Kidney (tissue), 13 donors: ENCODE measurements at regions not wholly inside any gene's neighbourhood (a gene's known extent, or its start where the extent isn't known, plus 50 kb on each side); places are given as distances from the start of the nearest gene placed in this dataset.

Source experiments
- DNase-seq, 5 donors: peaks; one replicate each; pipeline ENCODE4 v3.0.0-alpha.2; 2013 to 2020
- FAIRE-seq: peaks from 2 replicates; lab custom pipeline; 2012; peaks lifted over from hg19 to GRCh38; lab: Jason Lieb, UNC
- H3K27ac ChIP-seq, 2 donors: one replicate each; pipeline ENCODE4 v1.7.0; 2013; ENCODE audit warnings: low read depth in 2 of 2, low read length in 2 of 2, inconsistent platforms in 1 of 2
- H3K27me3 ChIP-seq: one replicate; pipeline ENCODE4 v1.7.1; 2013; ENCODE audit warnings: low read length, inconsistent platforms; ENCODE audit not compliant: control insufficient read depth, insufficient read depth
- H3K36me3 ChIP-seq, 3 donors: one replicate each; pipeline versions ENCODE4 v1.7.0 to v1.7.1; 2013; ENCODE audit warnings: low read length in 3 of 3, control low read depth in 1 of 3, inconsistent platforms in 1 of 3; ENCODE audit not compliant: insufficient read depth in 3 of 3, control insufficient read depth in 2 of 3
- H3K4me1 ChIP-seq, 3 donors: one replicate each; pipeline versions ENCODE4 v1.7.0 to v1.7.1; 2013; ENCODE audit warnings: low read length in 3 of 3, inconsistent platforms in 1 of 3, low read depth in 1 of 3; ENCODE audit not compliant: control insufficient read depth in 2 of 3, insufficient read depth in 2 of 3
- H3K4me3 ChIP-seq, 3 donors: one replicate each; pipeline versions ENCODE4 v1.7.0 to v1.8.1; 2013; ENCODE audit warnings: low read length in 3 of 3, control low read depth in 1 of 3, inconsistent platforms in 1 of 3
- H3K9ac ChIP-seq, 3 donors: one replicate each; pipeline versions ENCODE4 v1.7.0 to v1.7.1; 2013; ENCODE audit warnings: low read length in 3 of 3, control low read depth in 1 of 3, inconsistent platforms in 1 of 3
- H3K9me3 ChIP-seq, 3 donors: one replicate each; pipeline versions ENCODE4 v1.7.0 to v1.7.1; 2013; ENCODE audit warnings: low read length in 3 of 3, control low read depth in 1 of 3, inconsistent platforms in 1 of 3; ENCODE audit not compliant: control insufficient read depth in 2 of 3, insufficient read depth in 1 of 3
- intact Hi-C: fragments of 100-400 bp; cut with DNase I; formaldehyde crosslinking; loops from one replicate; pipeline ENCODE4 v1.11.1; 2022
- TF ChIP-seq, protein P1 (sequence below): IDR thresholded peaks from 3 replicates; pipeline ENCODE4 v1.5.1; 2012; ENCODE audit warnings: mild to moderate bottlenecking, moderate library complexity, borderline replicate concordance; ENCODE audit not compliant: insufficient read depth; ENCODE audit errors: extremely low read depth
- donor health status: control.
- donor health status: control.
- donor health status: control.
- donor health status: control.
- donor health status: control.
- donor health status: DM: yes; HTN: yes; CAD: no.
- donor health status: Normal renal cell carcinoma (clear cell type).

DNA sequence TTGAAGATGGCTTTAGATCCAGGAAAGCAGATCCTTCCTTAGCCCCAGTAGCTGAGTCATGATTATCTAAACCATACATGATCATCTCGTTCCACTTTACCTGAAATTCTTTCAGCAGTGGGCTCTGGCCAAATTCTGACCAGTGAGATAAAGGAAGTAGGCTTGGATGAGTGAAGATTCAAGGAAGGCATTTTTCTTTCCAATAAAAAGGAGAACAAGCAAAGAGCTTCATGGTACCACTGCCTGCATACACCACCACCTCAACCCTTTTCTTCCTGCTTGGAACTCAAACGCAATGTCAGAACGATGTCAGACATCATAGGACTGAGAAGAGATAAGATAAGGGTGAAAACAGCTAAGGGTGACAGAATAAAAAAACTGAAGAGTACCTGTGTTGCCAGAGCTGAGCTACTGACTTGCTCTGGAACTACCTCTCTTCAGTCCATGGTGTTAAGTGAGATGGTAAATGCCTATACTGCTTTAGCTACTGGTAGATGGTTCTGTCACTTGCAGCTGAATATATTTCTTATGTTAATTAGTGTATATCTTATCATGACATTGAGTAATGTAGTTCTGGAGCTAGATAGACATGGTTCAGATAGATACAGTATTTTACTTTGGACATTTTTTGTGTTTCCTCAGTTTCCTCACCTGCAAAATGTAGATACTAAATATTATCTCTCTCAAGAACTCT is 58.7 kb upstream of the ACVR1 start:
- FAIRE-seq (no peak), DNase-seq (no peak)
- H3K4me1 ChIP-seq: peaks cover 0 to 4% (median 0%) of the 10 kb centered on the region in 3 donors
- H3K27me3 ChIP-seq: no peaks in the 10 kb centered on the region
- TF ChIP-seq, protein P1, sequence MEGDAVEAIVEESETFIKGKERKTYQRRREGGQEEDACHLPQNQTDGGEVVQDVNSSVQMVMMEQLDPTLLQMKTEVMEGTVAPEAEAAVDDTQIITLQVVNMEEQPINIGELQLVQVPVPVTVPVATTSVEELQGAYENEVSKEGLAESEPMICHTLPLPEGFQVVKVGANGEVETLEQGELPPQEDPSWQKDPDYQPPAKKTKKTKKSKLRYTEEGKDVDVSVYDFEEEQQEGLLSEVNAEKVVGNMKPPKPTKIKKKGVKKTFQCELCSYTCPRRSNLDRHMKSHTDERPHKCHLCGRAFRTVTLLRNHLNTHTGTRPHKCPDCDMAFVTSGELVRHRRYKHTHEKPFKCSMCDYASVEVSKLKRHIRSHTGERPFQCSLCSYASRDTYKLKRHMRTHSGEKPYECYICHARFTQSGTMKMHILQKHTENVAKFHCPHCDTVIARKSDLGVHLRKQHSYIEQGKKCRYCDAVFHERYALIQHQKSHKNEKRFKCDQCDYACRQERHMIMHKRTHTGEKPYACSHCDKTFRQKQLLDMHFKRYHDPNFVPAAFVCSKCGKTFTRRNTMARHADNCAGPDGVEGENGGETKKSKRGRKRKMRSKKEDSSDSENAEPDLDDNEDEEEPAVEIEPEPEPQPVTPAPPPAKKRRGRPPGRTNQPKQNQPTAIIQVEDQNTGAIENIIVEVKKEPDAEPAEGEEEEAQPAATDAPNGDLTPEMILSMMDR: no peak
- intact Hi-C loops: no loop called here
- H3K36me3 ChIP-seq: no peaks in the 10 kb centered on the region
- H3K27ac ChIP-seq: no peak overlapping the region
- H3K9me3 ChIP-seq: no peaks in the 10 kb centered on the region
- H3K9ac ChIP-seq: no peak overlapping the region
- no peak overlapping the region for H3K4me3 ChIP-seq

DNA sequence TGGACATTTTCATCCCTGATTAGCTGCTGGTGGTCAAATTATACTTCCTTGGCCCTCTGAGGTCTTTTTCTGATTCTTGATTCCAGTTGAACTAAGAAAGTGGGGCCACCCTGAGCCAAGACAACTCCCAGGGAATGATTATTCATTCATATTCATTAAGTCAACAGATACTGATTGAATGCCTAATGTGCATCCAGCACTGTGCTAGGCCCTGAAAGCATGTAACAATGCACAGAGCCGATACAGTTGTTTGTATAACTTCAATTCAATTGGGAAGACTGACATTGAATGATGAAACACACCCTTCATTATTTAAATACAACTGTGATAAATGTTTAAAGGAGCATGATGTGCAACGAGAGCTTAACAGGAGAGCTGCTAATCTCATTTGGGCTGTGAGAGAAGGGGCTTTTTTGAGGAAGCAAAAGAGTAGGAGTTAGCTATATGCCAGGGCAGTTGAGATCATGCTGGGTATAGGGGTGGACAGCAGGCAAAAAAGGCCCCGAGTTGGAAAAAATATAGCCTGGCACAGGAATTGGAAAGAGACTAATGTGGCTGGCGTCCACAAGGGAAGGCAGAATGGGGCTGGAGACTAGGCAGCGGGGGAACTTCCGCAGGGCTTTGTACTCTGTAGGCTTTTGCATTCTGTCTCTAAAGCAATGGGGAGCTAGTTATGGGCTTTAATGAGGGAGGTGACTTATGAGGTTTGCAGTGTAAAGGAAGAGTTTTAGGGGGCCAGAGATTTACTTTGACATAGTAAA is 57.2 kb upstream of the ACVR1 start:
- DNase-seq (no peak), FAIRE-seq (no peak)
- Histone ChIP-seq H3K36me3 (no peaks in the 10 kb centered on the region), H3K27me3 (no peaks in the 10 kb centered on the region), H3K9ac (no peak overlapping the region), H3K4me1 (peaks cover 0 to 4% (median 0%) of the 10 kb centered on the region in 3 donors), H3K27ac (no peak overlapping the region), H3K9me3 (no peaks in the 10 kb centered on the region), H3K4me3 (no peak overlapping the region)
- intact Hi-C loops: no loop called here
- TF ChIP-seq, protein P1: no peak

DNA sequence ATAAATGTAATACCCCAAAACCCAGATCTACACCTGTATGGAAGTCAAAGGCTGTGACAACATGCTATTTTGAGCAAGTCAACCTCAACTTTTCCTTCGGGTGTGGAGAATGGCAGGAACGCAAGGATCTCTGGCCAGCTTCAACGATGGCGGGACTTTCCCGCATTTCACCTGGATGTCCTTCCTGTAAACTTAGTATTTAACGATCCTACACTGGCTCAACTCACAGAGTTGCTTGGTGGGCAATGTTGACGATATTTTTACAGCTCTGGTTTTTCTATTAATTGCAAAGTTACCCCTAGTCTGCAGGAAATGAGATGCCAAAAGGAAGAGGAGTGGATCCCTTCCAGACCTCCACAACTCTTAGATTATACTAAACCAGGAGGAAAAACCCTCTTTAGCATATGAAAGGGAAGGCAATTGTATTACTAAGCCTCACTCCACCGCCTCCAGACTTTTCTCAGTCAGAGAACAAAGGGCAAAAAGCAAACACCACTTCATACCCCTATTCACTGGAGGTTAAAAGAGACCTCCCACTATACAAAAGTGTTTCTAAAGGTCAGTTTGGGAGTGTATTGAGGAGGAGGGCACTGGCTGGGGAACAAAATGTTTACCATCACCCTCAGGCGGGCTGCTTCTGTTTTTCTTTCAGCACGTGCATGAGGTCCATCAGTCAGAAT is 56.5 kb upstream of the ACVR1 start:
- Histone ChIP-seq H3K9ac (no peak overlapping the region), H3K4me3 (no peak overlapping the region), H3K9me3 (no peaks in the 10 kb centered on the region), H3K4me1 (peaks cover 0 to 4% (median 0%) of the 10 kb centered on the region in 3 donors), H3K36me3 (no peaks in the 10 kb centered on the region), H3K27me3 (no peaks in the 10 kb centered on the region), H3K27ac (no peak overlapping the region)
- FAIRE-seq: no peak
- intact Hi-C loops: no loop called here
- DNase-seq: peak in 2 of 5 donors; percentile 10 to 27
- TF ChIP-seq, protein P1: no peak
